ENCODE measurements at regions not wholly inside any gene's neighbourhood (a gene's known extent, or its start where the extent isn't known, plus 50 kb on each side); places are given as distances from the start of the nearest gene placed in this dataset.
"Not testable (repeated sequence)": the region's sequence is repeated elsewhere in the genome, so short reads cannot be mapped to it uniquely, and the experiment has no call there.

DNA sequence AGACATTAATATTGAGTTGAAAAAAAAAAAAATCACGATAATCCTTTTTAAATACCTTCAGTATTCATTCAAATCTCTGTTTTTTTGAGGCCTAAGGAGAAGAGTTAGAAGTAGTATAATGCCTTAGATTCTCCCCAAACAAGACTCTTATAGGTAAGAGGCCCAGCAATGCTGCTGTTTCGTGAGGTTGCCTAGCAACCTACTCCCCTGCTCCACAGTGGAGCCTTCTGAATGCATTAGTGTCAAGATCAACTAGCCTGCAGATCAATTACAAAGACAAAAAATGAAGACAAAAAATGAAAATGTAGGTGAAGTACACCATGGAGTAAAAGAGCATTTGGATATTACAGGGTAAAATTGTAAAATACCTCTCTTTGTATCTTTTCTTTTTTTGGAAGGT lies 229.8 kb upstream of the LUZP2 start:
- no peak for DNase-seq (ENCODE audit: low read depth)

DNA sequence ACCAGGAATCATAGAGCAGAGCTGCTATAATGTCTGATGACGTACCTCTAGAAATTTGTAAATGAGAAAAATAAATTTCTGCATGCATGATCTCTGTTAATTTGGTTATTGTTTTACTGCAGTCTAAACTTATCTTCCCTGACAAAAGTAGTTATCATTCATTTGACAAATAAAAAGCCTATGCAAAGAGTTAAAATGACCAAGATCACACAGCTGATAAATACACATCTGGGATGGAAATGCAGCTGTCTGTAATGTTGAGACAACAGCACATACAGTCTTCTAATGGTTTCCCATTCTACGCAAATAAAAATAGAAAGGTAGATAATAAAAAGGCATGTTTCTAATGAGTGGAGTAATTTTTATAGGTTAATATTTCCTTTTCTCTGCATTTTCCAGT lies 225.1 kb upstream of the LUZP2 start:
- no peak for DNase-seq (ENCODE audit: low read depth)

DNA sequence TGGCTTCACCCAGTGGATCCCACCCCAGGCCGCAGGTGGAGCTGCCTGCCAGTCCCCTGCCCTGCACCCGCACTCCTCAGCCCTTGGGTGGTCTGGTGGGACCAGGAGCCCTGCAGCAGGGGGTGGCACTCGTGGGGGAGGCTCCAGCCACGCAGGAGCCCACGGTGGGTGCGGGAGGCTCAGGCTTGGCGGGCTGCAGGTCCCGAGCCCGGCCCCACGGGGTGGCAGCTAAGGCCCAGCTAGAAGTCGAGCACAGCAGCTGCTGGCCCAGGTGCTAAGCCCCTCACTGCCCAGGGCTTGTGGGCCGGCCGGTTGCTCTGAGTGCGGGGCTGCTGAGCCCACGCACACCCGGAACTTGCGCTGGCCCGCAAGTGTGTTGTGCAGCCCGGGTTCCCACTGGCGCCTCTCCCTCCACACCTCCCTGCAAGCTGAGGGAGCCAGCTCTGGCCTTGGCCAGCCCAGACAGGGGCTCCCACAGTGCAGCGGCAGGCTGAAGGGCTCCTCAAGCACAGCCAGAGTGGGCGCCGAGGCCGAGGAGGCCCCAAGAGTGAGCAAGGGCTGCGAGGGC lies 222.6 kb upstream of the LUZP2 start:
- DNase-seq (ENCODE audit: low read depth) = not testable (repeated sequence)

DNA sequence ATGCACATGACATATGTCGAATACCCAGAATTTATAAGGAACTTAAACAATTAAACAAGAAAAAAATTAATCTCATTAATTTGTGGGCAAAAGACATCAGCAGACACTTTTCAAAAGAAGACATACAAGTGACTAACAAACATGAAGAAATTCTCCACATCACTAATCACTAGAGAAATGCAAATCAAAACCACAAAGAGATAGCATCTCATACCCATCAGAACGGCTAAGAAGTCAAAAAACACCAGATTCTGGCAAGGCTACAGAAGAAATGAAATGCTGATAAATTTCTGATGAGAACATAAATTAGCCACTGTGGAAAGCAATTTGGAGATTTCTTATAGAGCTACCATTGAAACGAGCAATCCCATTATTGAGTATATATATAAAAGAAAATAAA lies 210.6 kb upstream of the LUZP2 start:
- no peak for DNase-seq (ENCODE audit: low read depth)

DNA sequence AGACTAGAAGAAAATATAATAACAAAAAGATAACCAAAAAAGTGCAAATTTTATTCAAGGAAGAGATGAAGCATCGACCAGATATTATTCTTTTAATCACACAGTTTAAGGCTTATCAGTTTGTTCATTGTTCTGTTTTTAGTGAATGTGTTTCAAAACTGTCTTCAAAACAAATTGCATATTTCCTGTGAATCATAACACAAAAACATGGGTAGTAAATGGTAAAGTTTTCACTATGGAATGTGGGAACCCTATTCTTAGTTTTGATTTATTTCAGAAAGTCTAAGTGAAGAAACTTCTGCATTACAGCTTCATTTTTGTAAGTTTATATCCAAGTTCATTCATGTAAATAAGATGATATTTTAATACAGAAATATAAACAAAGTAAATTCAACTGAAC lies 207.6 kb upstream of the LUZP2 start:
- no peak for DNase-seq (ENCODE audit: low read depth)

DNA sequence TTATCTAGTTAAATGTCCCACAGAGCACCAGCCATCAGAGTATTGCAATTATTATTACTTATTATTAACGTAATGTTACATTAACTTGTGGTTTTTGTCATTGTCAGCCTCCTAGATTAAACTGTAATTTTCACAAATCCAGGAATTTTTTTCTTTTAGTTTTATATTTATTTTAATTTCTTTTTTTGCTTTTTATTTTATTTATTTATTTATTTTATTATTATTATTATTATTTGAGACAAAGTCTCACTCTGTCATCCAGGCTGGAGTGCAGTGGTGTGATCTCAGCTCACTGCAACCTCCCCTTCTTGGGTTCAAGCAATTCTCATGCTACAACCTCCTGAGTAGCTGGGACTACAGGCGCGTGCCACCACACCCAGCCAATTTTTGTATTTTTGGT lies 202.9 kb upstream of the LUZP2 start:
- DNase-seq (ENCODE audit: low read depth) = no peak

DNA sequence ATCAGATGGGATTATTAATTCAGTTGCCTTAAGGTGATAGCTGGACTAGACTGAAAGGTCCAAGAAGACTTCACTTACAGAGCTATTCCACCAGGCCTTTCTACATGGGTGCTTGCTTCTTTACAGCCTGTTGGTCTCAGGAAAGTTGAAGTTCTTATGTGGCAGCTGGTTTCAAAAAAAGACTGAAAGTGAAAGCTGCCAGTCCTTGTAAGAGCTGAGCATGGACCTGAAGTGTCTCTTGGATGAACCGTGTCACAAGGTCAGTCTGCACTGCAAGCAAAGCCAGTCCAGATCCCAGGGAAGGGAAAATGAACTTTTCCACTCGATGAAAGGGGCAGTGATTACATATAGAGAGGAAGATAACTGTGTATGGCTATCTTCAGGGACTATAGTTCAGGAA lies 201.5 kb upstream of the LUZP2 start:
- no peak for DNase-seq (ENCODE audit: low read depth)

DNA sequence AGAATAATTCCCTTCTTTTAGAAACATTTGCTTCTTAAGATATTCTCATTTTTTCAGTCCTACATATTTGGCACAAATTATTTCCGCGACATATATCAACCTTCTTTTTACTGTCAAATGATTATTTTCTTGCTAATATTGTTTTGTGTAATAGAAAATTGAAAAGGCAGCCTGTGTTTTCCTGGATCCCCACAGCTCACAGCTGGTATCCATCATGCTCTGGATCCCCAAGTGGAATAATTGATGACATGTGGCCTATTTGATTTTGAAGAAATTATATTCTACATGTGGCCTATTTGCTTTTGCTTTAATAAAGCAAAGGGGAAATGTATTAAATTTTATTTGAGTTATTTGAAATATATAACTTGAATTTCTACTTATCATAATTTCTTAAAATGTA lies 199.4 kb upstream of the LUZP2 start:
- no peak for DNase-seq (ENCODE audit: low read depth)

DNA sequence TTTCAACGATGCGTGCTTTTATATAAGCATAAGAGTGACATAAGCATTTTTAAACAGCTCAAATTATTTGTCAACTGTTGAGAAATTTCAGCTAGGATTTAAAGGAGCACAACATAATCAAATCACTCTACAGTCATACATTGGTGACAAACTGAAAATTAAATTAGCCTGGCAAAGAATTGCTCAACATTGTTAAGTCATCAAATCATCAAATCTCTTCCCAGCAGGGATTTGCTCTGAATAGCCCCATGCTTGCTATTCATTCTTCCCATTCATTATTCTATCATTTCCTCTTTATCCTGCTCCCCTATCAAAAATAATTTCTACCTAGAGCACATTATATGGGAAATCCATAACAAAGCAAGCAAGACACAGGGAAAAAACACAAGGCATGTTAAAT lies 198.7 kb upstream of the LUZP2 start:
- DNase-seq (ENCODE audit: low read depth) = no peak

DNA sequence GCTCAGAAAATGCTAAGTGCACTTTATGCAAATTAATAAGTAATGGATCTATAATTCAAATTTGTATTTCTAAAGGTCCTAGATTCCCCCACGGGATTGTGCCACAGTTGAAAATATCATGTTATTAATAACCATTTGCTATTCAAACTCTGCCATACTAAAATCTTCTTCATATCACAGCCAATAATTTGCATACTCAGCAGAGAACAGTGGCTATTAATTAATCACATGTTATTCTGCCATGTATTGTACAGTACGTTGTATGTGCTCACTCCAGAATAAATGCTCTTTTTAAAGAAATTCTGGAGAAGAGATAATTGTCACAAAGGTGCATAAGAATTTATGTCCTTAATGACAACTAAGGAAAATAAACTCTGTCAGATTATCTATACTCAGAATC lies 184.9 kb upstream of the LUZP2 start:
- DNase-seq (ENCODE audit: low read depth) = no peak

DNA sequence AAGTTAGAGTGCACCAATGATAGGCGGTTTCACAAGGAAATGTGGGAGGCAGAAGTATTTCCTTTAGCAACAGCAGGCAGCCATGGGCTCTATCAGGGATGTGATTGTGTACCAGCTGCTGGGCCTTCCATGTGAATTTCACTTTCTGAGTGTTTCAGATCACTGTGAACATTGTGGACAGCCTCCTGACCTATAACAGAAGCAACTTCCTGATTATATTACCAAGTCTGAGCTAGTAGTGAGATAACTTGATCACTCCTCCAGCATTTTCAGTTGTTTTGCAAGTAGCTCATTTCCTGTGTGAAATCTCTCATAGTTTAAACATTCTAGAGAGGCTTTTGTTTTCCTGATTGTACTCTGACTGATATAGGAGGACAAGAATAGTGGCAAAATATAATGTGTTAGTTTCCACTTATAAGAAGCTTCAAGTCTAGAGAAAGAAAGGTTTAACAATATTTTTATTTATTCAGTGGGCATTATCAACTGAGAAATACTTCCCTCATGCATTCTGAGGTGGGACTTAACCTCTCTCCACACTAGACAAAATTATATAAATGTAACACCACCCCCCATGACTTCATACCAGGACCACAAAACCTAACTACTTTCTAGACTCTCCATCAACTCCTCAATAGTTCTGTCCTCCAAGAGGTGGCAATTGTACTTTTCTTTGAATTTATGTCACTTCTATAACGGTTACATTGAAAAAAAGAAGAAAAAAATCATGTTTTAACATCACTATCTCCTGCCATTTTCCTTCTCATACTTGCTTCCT lies 184.2 kb upstream of the LUZP2 start:
- no peak for DNase-seq (ENCODE audit: low read depth)

DNA sequence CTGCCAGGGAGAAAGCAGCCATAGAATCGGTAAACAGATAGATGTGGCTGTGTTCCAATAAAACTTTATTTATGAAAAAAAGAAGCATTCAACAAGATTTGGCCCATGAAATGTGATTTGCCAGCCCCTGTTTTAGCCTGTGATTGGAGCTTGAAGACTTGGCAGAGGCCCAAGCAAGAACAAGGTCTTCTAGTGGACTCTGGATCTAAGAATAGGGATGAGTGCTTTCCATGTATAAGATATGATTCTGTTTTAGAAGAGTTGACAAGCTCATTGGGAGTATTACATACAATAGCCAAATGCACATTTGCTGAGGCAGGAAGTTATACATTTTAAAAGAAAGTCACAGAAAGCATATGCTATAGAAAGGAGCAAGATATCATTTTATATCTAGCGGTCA lies 175.6 kb upstream of the LUZP2 start:
- no peak for DNase-seq (ENCODE audit: low read depth)

DNA sequence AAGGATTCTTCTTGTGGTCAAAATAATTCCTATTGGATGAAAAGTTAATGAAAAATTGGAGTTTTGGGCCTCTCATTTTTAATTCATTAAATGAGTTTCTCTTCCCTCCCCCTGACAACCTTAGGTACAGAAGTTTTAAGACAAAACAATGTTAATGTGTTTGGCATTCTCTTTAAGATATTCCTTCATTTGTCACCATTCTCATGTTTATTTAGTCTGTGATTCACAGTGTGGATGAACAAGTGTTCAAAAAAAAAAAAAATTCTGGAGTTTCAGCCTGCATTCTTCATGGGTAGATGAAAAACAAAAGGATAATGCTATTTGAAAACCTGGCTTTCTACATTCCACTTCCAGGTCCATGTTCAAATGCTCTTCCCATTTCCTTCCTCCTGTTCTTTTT lies 172.6 kb upstream of the LUZP2 start:
- DNase-seq (ENCODE audit: low read depth) = peak; percentile 2

DNA sequence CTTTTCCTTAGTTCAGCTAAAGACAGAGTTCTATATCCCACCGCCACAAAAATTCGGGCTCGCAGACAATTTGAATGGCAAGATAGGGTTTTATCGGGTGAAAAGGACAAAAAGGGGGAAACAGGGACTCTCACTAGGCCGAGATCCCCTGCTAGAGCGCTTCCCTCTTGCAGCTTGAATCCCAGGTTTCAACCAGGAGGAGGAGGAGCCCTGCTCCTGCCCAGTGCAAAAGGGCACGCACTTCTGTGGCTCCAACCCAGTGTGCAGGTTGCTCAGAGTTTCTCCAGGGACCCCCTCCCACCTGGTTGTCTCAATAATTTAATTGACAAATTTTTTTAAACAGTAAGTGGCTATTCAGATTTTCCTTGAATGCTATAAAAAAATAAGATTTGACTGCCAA lies 152.6 kb upstream of the LUZP2 start:
- DNase-seq (ENCODE audit: low read depth) = no peak

DNA sequence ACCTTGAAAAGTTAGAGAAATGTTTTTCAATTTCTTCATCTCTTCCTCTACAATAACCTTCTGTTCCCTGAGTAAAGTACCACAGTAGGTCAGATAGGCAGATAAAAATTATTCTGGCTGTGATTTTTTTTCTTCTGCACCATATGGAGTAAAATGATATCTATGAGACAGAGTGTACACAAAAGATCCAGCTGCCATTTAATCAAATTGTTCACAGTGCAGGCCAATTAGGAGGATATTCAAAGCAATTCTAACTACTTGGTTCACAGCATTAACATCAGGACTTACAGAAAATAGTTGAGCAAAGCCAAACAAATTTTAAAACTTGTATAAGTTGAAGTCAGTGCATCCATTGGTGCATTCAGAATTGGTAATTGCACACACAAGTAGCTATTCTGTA lies 147.9 kb upstream of the LUZP2 start:
- no peak for DNase-seq (ENCODE audit: low read depth)

DNA sequence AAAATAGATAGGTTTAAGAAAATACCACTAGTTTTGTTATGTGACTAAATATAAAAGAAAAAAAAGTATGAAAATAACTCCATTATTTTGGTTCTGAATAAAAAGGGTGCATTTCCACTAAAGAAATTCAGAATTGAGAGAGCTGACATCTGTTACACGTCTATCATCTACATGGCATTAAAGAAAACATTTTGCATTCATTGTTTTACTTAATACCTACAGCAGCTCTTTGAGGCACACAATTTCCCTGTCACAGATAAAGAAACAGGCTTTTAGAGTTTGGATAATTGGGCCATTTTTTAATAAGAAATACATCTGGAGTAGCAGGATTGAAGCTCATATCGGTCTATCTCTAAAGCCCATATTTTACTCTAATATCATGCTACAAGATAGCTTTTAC lies 145.7 kb upstream of the LUZP2 start:
- DNase-seq (ENCODE audit: low read depth) = no peak

DNA sequence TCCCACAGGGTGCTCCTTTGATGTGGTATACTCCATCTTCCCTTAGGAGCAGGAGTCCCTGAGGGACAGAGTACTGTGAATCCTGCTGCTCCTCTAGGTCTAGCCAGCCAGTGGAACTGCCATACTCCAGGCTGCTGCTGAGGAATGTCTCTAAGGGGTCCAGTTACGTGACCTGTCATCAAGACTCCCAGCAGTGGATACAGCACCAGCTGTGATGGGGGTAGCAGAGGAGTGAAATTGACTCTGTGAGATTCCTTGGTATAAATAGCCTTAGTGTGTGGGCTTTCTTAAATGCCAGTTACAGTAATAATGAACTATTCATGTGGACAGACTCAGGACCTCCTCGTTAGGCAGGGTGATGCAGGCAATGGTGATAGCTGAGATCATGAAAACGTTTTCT lies 140.4 kb upstream of the LUZP2 start:
- no peak for DNase-seq (ENCODE audit: low read depth)

DNA sequence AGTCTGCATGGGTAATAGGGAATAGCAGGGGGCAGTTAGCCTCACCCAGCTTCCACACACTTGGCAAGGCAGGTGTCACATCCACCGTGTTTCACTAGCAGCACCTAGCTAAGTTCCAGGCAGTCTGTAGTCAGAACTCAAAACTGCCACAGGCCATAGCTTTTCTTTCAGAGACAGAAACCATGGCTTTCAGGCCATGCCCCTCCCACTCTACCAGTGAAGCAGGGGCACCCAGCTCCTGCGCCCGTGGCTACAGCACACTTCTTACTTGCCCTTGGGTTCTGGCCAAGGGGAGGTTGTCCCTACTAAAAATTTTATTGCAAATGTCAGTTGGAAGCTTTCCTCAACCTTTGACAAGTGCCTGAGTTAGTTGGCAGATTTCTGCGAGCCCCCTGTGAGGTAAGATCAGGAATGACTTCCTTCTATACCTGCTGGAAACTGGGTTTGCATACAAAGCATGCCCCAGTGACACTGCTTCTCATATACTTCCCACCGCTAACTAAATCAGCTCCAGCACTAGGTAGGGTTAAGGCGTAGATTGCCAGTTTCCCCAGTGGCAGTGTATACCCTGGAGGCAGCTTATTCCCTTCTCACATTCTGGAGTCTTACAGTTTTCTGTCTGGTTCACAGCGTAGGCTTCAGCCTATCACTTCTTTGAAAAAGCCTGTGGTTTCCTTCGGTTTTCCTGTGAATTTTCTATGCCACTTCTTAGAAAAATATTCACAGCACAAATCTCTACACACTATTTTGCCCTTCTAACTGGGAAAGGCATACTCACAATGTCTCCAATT lies 139.0 kb upstream of the LUZP2 start:
- no peak for DNase-seq (ENCODE audit: low read depth)

DNA sequence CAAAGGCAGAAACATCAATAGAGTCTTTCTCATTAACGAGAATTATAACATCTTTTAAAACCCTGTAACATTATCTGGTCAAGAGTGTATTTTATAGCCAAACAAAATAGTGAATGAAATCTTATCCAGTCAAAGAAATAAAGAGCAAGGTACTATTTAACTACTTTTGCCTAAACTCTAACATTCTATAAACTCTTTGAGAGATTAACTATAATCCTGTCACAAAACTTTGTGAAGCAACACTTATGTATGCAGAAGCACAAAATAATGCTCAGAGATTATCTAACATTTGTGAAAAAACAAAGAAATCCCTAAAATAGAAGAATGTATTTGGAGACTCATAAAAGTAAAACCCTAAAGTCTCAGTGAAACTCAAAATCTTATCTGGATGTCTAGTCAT lies 124.4 kb upstream of the LUZP2 start:
- DNase-seq (ENCODE audit: low read depth) = no peak

DNA sequence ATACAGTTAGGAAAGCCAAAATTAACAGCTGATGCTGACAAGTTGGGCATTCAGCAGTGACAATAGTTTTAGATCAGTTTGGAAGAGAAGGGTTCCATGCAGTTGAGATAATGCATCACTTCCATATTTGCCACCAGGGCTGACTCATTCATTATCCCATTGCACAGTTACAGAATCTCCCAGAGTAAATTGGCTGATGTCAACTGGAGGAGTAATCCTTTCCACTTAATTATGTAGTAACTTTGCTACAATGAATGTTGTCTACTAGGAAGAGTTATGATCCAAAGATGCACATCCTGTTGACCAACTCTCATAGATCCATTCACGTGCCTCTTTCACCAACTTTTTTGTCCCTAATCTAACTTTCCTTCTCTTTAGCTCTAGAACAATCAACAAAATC lies 123.3 kb upstream of the LUZP2 start:
- DNase-seq (ENCODE audit: low read depth) = no peak

DNA sequence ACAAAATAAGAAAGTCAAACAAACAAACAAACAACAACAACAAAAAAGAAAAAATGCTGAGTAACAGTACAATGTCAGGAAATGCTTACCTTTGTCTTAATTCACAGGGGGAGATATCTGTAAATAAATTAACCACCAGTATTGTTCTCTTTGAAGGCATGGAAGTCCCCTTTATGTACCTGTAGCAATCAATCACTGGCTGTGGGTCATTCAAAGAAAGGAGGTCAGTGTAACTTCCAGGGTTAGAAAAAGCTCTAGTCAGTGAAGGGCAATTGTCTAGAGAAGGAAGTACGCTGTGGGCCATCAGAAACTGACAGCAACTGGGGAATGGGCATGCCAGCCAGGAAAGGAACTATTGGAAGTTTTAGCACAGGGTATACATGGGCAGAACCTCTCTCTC lies 121.5 kb upstream of the LUZP2 start:
- DNase-seq (ENCODE audit: low read depth) = no peak

DNA sequence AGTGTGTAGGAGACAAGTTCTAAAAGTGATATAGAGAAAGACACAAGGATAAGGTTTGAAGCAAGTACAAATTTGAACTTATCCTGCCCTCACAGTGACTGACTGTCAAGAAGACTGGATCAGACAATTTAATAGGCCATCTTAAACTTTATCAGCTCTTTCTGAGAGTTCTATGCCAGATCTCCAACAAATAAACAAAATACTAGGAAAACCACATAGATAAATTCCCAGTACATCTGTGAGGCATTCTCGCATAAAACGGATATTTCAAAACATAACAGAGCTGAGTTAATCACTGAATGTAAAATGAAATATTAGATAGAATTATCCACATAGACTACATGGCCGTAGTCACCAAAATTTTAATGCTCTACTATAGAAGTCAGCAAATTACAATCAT lies 120.9 kb upstream of the LUZP2 start:
- DNase-seq (ENCODE audit: low read depth) = no peak

DNA sequence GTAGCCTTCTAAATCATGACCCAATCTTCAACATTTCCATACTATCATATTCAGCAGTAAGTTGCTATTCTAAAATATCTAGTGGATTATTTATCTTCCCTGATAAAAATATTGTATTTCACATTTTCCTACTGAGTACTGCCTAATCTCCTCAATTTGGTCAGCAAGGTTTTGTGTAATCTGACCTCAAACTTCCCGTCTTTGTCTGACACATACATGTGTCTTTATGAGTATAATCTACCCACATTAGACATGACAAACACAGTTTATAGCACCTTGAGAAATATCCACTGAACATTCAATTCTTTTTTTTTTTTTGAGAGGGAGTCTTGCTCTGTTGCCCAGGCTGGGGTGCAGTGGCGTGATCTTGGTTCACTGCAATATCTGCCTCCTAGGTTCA lies 113.7 kb upstream of the LUZP2 start:
- no peak for DNase-seq (ENCODE audit: low read depth)

DNA sequence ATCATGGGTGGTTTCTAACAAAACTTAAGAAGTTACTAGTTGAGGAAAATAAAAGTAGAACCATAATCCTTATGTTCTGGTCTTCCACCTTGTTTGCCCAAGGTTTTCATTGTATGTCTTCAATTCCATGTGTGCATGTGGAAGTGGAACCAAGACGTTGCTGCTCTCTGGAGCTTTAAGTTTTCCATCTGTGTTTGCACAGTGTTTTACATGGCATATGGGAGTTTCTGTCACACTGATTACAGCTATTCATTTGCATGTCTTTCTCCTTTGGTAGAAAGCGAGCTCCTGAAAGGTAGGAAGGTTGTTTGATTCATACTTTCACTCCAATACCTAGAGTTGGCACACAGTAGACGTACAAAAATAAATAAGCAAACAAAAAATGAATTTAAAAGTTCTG lies 112.6 kb upstream of the LUZP2 start:
- DNase-seq (ENCODE audit: low read depth) = no peak

Measured in EH (cell line).